Uterus (tissue), 3 donors: ENCODE measurements at regions not wholly inside any gene's neighbourhood (a gene's known extent, or its start where the extent isn't known, plus 50 kb on each side); places are given as distances from the start of the nearest gene placed in this dataset.

ENCODE experiments used
- DNase-seq, 2 donors: peaks; one replicate each; pipeline ENCODE4 v3.0.0-alpha.2; 2019 to 2020
- H3K27ac ChIP-seq, 2 donors: fragments of 200-600 bp; sonication (generic); 1 replicate in 1 of 2; 2 replicates in 1 of 2; pipeline ENCODE4 v1.5.1; 2016 to 2018
- H3K27me3 ChIP-seq, 2 donors: fragments of 200-600 bp; sonication (generic); one replicate each; pipeline ENCODE4 v1.5.1; 2018 to 2019; ENCODE audit warnings: control low read depth in 1 of 2
- H3K36me3 ChIP-seq, 2 donors: fragments of 200-600 bp; sonication (generic); one replicate each; pipeline ENCODE4 v1.5.1; 2019; ENCODE audit warnings: control low read depth in 1 of 2
- H3K4me1 ChIP-seq, 2 donors: fragments of 200-600 bp; sonication (generic); one replicate each; pipeline ENCODE4 v1.5.1; 2018 to 2019; ENCODE audit warnings: control low read depth in 1 of 2
- H3K4me3 ChIP-seq, 2 donors: fragments of 200-600 bp; sonication (generic); 1 replicate in 1 of 2; 2 replicates in 1 of 2; pipeline ENCODE4 v1.5.1; 2018 to 2019; ENCODE audit warnings: mild to moderate bottlenecking in 1 of 2
- H3K9me3 ChIP-seq, 2 donors: fragments of 200-600 bp; sonication (generic); one replicate each; pipeline ENCODE4 v1.5.1; 2019; ENCODE audit warnings: control low read depth in 1 of 2
- POLR2A ChIP-seq, 2 donors: fragments of 450-650 bp; IDR thresholded peaks; one replicate each; pipeline ENCODE4 v1.6.1; 2016; ENCODE audit warnings: antibody characterized with exemption in 2 of 2, mild to moderate bottlenecking in 1 of 2, moderate library complexity in 1 of 2
- intact Hi-C: fragments of 100-400 bp; cut with DNase I; formaldehyde crosslinking; loops from one replicate; pipeline ENCODE4 v1.15.1; 2023; ENCODE audit warnings: low total_unique reads
- TF ChIP-seq, protein P1 (sequence below), 4 experiments: fragments of 200-600 bp in 2 of 4; fragments of 450-650 bp in 2 of 4; sonication (generic) in 2 of 4; IDR thresholded peaks; one replicate each; pipeline ENCODE4 v1.5.1; 2016 to 2019; ENCODE audit warnings: antibody characterized with exemption in 4 of 4, mild to moderate bottlenecking in 2 of 4, moderate library complexity in 1 of 4
- donor health status: DM: yes; HTN: yes; CAD: no.

DNA sequence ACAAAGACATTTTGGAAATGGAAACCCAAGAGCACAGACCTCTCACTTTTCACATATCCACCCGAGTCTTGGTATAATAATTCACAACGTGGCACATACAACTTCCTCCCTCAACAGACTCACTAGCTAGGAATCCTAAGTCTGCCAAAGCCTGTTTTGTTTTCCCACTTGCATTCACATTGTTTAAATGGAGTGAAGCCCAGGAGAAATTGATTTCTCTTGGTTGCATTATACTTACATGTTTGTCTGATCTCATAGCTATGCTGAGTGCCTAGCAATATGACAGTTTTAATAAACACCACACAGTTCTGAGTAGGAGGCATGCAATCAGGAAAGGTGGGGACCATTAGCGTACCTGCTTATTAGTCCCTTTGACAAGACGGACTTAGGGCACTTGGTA lies 348.6 kb upstream of the ADGRL4 start:
- H3K4me1 ChIP-seq: no peaks in the 10 kb centered on the region
- H3K27ac ChIP-seq: no peak overlapping the region
- no peaks in the 10 kb centered on the region for H3K36me3 ChIP-seq
- no peak overlapping the region for H3K4me3 ChIP-seq
- no peak for DNase-seq
- no peak for TF ChIP-seq POLR2A (IDR thresholded peaks at IDR 0.05)
- TF ChIP-seq, protein P1, sequence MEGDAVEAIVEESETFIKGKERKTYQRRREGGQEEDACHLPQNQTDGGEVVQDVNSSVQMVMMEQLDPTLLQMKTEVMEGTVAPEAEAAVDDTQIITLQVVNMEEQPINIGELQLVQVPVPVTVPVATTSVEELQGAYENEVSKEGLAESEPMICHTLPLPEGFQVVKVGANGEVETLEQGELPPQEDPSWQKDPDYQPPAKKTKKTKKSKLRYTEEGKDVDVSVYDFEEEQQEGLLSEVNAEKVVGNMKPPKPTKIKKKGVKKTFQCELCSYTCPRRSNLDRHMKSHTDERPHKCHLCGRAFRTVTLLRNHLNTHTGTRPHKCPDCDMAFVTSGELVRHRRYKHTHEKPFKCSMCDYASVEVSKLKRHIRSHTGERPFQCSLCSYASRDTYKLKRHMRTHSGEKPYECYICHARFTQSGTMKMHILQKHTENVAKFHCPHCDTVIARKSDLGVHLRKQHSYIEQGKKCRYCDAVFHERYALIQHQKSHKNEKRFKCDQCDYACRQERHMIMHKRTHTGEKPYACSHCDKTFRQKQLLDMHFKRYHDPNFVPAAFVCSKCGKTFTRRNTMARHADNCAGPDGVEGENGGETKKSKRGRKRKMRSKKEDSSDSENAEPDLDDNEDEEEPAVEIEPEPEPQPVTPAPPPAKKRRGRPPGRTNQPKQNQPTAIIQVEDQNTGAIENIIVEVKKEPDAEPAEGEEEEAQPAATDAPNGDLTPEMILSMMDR (IDR thresholded peaks at IDR 0.05): no peak
- H3K27me3 ChIP-seq: no peaks in the 10 kb centered on the region
- H3K9me3 ChIP-seq: no peaks in the 10 kb centered on the region
- intact Hi-C loops: no loop called here

DNA sequence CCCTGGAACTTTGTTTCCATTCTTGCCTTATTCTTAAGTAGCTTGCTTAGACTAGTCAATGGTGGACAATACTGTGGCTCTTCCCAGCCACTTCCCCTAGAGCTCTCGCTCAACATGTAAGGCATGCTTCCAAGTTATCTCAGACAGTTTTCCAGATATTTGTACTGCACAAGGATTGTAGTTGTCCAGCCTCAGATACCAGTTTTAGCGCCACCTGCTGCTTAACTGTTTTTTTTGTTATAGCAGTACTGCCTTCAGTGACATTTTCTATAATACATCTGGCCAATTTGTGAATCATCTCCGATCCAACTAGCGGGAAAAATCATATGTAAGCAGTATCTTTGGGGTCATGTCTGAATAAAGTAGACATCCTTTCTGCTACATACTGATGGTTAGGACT lies 346.7 kb upstream of the ADGRL4 start:
- Histone ChIP-seq H3K4me3 (no peak overlapping the region), H3K36me3 (no peaks in the 10 kb centered on the region), H3K27me3 (no peaks in the 10 kb centered on the region), H3K9me3 (no peaks in the 10 kb centered on the region), H3K27ac (no peak overlapping the region), H3K4me1 (no peaks in the 10 kb centered on the region)
- TF ChIP-seq POLR2A (IDR thresholded peaks at IDR 0.05): no peak
- TF ChIP-seq, protein P1 (IDR thresholded peaks at IDR 0.05): peak in 1 of 4 experiments; percentile 9
- DNase-seq: no peak
- intact Hi-C loops: no loop called here

DNA sequence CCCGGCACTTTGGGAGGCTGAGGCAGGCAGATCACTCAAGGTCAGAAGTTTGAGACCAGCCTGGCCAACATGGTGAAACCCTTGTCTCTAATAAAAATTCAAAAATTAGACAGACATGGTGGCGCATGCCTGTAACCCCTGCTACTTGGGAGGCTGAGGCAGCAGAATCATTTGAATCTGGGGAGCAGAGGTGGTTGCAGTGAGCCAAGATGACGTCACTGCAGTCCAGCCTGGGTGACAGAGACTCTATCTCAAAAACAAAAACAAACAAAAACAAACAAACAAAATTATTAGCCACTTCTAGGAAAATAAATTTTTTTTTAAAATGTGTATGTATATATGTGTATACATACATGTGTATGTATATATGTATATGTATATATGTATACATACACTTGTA lies 320.3 kb upstream of the ADGRL4 start:
- Histone ChIP-seq H3K27me3 (no peaks in the 10 kb centered on the region), H3K27ac (no peak overlapping the region), H3K9me3 (no peaks in the 10 kb centered on the region), H3K36me3 (no peaks in the 10 kb centered on the region), H3K4me3 (no peak overlapping the region), H3K4me1 (no peaks in the 10 kb centered on the region)
- no peak for DNase-seq
- intact Hi-C loops: no loop called here
- TF ChIP-seq POLR2A (IDR thresholded peaks at IDR 0.05): no peak
- TF ChIP-seq, protein P1 (IDR thresholded peaks at IDR 0.05): no peak

DNA sequence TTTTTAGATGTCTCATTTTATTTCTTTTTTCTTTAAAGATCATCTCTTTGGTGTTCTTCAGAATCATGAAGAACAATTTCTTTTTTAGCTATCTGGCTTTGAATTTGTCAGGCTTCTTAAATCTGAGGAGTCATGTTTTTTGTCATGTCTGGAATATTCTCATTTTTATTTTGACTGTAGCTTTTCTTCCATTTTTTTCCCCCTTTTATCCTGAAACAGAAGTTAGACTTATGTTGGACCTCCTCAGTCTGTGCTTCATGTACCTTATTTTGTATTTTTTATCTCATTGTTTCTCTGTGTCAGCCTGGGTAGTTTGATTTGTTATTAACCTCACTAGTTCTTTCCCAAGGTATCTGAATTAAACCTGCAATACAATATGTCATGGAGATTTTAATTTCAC lies 319.2 kb upstream of the ADGRL4 start:
- H3K4me3 ChIP-seq: no peak overlapping the region
- no peak for DNase-seq
- no peaks in the 10 kb centered on the region for H3K4me1 ChIP-seq
- no peaks in the 10 kb centered on the region for H3K9me3 ChIP-seq
- H3K27me3 ChIP-seq: no peaks in the 10 kb centered on the region
- intact Hi-C loops: no loop called here
- TF ChIP-seq POLR2A (IDR thresholded peaks at IDR 0.05): no peak
- TF ChIP-seq, protein P1 (IDR thresholded peaks at IDR 0.05): no peak
- no peaks in the 10 kb centered on the region for H3K36me3 ChIP-seq
- no peak overlapping the region for H3K27ac ChIP-seq

DNA sequence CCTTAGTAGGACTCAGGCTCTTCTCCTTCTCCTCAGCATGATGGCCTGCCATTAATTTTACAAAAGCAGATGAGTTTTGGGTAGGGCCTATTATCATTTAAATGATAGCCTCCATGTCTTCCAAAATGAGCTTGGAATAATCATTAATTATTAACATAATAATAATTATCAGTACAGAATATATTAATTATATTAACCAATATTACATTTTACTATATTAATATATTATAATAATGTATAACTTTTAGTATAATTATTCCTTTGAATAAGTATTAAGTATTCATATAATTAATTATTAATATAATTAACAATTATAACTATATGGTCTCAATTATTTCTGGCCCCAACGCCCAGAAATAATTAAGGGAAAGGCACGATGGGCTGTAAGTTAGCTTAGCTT lies 318.6 kb upstream of the ADGRL4 start:
- H3K27me3 ChIP-seq: no peaks in the 10 kb centered on the region
- no peak for DNase-seq
- no peaks in the 10 kb centered on the region for H3K36me3 ChIP-seq
- TF ChIP-seq POLR2A (IDR thresholded peaks at IDR 0.05): no peak
- TF ChIP-seq, protein P1 (IDR thresholded peaks at IDR 0.05): no peak
- intact Hi-C loops: no loop called here
- no peaks in the 10 kb centered on the region for H3K4me1 ChIP-seq
- H3K27ac ChIP-seq: no peak overlapping the region
- H3K4me3 ChIP-seq: no peak overlapping the region
- H3K9me3 ChIP-seq: no peaks in the 10 kb centered on the region
